Fibroblast of peridontal ligament (primary cell): ENCODE measurements at regions not wholly inside any gene's neighbourhood (a gene's known extent, or its start where the extent isn't known, plus 50 kb on each side); places are given as distances from the start of the nearest gene placed in this dataset.
"Not testable (repeated sequence)": the region's sequence is repeated elsewhere in the genome, so short reads cannot be mapped to it uniquely, and the experiment has no call there.

ENCODE experiments used
- DNase-seq: peaks from one replicate; pipeline ENCODE4 v3.0.0-alpha.2; 2010; ENCODE audit errors: extremely low read depth

DNA sequence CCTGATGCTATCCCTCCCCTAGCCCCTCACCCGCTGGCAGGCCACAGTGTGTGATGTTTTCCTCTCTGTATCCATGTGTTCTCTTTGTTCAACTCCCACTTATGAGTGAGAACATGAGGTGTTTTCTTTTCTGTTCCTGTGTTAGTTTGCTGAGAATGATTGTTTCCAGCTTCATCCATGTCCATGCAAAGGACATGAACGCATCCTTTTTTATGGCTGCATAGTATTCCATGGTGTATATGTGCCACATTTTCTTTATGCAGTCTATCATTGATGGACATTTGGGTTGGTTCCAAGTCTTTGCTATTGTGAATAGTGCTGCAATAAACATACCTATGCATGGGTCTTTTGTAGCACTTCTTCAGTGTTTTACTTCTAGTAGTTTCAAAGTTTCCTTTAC is 171.8 kb upstream of the MMADHC start:
- not testable (repeated sequence) for DNase-seq

GRCh38 chr2:149754722-149755121 is 167.1 kb upstream of the MMADHC start:
- DNase-seq: not testable (repeated sequence)

- DNase-seq: peak; percentile 23
These were observed 159.9 kb upstream of the MMADHC start for GRCh38 chr2:149747456-149747855.

GRCh38 chr2:149745396-149746230 is 158.0 kb upstream of the MMADHC start:
- no peak for DNase-seq

- peak; percentile 71 for DNase-seq
These were observed 157.3 kb upstream of the MMADHC start for GRCh38 chr2:149744865-149745264.

GRCh38 chr2:149743842-149744448 is 156.4 kb upstream of the MMADHC start:
- DNase-seq: peak; percentile 97

DNA sequence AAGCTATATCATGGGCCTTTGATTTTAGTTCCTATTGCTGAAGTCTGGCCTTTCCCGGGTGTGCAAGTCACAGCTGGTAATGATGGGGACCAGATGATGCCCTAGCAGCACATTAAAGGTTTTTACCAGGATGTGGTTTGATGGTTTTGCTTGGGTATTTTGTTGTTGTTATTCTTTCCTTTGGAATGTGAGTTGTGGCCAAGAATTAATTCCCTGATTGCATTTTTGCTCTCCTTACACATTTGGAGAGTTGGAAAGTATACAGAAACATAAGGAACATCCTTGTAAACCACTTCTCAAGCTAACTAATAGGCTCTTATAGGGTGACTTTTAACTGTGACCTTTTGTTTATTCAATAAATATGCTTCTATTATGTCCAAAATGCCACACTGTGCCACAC is 154.1 kb upstream of the MMADHC start:
- DNase-seq: peak; percentile 94

GRCh38 chr2:149740490-149740889 is 152.9 kb upstream of the MMADHC start:
- DNase-seq: no peak

- DNase-seq: no peak
These were observed 152.3 kb upstream of the MMADHC start for GRCh38 chr2:149739883-149740265.

GRCh38 chr2:149739171-149739882 is 151.8 kb upstream of the MMADHC start:
- DNase-seq: no peak

- DNase-seq: peak; percentile 77
These were observed 151.2 kb upstream of the MMADHC start for GRCh38 chr2:149738767-149739166.

- no peak for DNase-seq
These were observed 150.3 kb upstream of the MMADHC start for GRCh38 chr2:149737896-149738295.

DNA sequence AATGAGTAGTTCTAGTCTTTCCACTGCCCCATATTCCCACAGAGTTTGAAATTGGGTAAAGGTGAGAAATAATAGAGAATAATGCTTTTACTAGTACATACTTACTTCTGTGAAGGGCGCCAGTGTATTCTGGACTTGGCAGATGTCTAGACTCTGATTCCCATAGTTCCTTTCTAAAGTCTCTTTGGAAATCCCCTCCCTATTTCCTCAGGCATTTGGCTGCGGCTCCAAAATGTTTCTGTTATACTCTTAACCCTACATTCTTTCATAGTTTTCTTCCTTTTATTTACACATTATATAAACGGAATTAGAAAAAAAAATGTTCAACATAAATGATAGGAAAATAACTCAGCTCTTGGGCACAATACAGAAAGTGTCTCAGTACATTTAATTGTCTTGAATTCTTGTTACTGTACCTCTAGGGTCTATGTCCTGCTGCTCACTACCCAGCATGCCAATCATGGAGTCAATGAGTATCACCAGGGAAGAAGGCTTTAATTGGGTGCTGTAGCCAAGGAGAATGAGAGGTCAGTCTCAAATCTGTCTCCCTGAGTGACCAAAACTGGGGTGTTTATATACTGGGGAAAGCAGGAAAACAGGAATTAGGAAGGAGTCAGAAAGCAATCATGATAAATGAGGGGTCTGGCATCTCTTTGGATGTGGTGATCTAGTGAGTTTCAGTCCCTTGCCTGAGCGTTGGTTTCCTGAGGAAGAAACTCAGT is 147.8 kb upstream of the MMADHC start:
- DNase-seq: peak; percentile 81

DNA sequence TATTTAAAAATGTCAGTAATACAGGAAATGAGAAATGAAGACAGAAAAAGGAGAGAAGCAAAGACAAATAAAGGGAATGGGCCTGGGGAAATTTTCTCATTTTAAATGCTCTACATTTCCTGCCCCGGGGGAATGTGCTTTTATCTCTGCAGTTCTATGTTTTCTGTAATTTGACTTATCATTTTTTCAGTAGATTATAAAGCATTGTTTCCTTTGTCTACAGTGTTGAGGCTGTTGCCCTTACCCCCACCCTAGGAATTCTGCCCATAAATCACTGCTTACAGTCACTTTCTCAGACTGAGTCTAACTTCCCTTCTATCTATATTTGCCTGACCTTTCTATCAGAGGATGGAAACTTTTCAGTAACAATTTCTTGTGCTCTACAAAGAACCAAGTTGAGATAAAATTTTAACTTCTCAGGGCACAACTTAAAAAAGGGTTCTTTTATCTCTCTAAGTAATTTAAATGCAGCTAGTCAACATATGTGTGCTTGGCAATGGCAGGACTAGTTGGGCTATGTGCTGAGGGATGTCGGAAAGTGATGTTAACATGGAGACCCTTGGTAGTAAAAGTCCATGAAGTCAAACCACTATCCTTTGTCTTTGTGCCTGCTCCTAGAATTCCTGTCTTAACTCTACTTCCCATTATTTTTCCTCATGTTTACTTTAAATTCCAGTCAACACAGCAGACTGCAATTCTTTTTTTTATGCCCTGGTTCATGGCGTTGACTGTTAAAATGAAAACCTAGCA is 146.5 kb upstream of the MMADHC start:
- DNase-seq: no peak

DNA sequence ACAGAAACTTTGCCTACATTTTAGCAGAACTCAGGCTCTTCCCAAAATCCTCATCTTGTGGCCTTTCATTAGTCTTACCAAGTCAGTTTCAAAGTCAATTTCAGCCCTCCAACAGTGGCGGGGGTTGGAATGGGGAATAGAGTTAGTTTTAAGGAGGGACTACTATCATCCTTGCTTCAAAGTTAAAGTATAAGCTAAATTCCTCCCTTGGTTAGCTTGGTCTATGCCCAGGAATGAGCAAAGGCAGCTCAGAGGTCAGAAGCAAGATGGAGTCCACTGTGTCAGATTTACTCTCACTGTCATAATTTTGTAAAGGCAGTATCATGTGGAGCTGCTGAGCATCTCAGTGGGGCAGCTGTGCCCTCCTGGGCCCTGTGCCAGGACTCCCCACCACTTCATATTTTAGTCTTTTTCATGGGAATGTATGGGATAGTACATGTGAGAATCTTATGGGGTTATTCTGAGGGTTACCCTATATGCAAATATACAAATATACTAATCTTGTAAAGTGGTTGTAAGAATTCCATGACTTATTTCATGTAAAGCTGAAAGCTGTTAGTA is 145.2 kb upstream of the MMADHC start:
- DNase-seq: no peak

DNA sequence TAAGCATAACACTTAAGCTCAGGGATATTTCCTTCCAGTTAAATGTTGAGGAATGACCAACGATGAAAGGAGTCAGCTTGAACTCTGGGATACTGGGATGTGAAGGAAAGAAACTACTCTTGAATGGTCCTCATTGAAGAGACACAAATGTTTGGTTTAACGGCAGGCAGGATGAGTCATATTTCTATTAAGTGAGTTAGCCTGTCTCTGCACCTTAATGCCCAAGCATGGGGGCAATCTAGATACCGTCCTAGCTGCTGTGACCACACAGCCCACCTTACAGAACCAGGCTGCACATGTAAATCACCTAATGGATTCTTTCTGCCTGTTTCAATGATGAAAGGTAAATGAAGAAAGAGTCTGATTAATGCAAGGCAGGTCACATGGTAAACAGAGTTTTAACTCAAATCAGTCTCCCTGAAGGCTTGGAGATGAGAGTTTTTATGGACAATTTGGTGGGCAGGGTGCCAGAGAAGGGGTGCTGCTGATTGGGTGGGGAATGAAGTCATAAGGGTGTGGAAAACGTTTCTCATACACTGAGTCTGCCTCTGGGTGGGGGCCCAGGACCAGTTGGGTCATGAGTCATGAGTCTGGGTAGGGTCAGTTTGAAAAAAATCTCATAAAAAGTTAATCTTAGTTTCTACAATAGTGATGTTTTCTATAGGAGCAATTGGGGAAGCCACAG is 144.6 kb upstream of the MMADHC start:
- peak; percentile 61 for DNase-seq

- DNase-seq: peak; percentile 42
These were observed 143.5 kb upstream of the MMADHC start for GRCh38 chr2:149731079-149731478.

- no peak for DNase-seq
These were observed 142.0 kb upstream of the MMADHC start for GRCh38 chr2:149729586-149729985.

- no peak for DNase-seq
These were observed 140.4 kb upstream of the MMADHC start for GRCh38 chr2:149727927-149728326.

DNA sequence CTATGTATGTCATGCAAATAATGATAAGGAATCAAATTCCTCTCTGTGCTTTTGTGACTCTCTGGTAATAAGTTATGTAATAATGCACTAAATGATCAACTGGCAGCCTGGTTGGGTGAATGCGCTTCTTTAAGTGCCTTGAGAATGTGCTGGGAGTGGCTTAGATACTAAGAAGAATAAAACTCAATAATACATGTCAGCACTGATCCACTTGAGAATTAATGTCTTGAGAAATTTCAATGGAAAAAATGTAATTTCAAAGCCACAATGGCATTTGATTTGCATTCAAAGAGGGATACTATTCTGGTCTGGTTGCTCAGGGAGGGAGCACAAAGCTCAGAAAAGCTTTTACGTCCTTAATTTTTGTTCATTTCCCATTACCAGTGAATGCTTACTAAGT is 137.7 kb upstream of the MMADHC start:
- DNase-seq: no peak
